VCaP (cell line): ENCODE measurements at regions not wholly inside any gene's neighbourhood (a gene's known extent, or its start where the extent isn't known, plus 50 kb on each side); places are given as distances from the start of the nearest gene placed in this dataset.

Experiments used
- H3K27ac ChIP-seq: fragments of 450-650 bp; 2 replicates; pipeline ENCODE4 v1.5.1; 2017
- CTCF ChIP-seq: fragments of 450-650 bp; conservative IDR thresholded peaks from 2 replicates; pipeline ENCODE4 v1.5.1; 2017; ENCODE audit warnings: mild to moderate bottlenecking, moderate library complexity

- TF ChIP-seq CTCF = no peak
- no peak overlapping the region for H3K27ac ChIP-seq
Observed at GRCh38 chr9:82375041-82375440, 386.5 kb downstream of the SPATA31D1 start.

GRCh38 chr9:82376677-82377232, 388.2 kb downstream of the SPATA31D1 start:
- H3K27ac ChIP-seq = no peak overlapping the region
- TF ChIP-seq CTCF = no peak

GRCh38 chr9:82382887-82383616, 394.5 kb downstream of the SPATA31D1 start:
- no peak for TF ChIP-seq CTCF
- no peak overlapping the region for H3K27ac ChIP-seq

- no peak overlapping the region for H3K27ac ChIP-seq
- TF ChIP-seq CTCF = no peak
Observed at GRCh38 chr9:82385633-82386032, 397.1 kb downstream of the SPATA31D1 start.

- H3K27ac ChIP-seq = no peak overlapping the region
- TF ChIP-seq CTCF = no peak
Observed at GRCh38 chr9:82397534-82397933, 409.0 kb downstream of the SPATA31D1 start.

GRCh38 chr9:82404196-82404870, 415.8 kb downstream of the SPATA31D1 start:
- H3K27ac ChIP-seq = no peak overlapping the region
- no peak for TF ChIP-seq CTCF

- no peak overlapping the region for H3K27ac ChIP-seq
- no peak for TF ChIP-seq CTCF
Observed at GRCh38 chr9:82404881-82405280, 416.3 kb downstream of the SPATA31D1 start.
